Breast epithelium (tissue), 4 donors: ENCODE measurements at regions not wholly inside any gene's neighbourhood (a gene's known extent, or its start where the extent isn't known, plus 50 kb on each side); places are given as distances from the start of the nearest gene placed in this dataset.

Experiments
- DNase-seq, 2 donors: peaks; one replicate each; pipeline ENCODE4 v3.0.0-alpha.2; 2019; ENCODE audit warnings: low spot score in 2 of 2
- H3K27ac ChIP-seq, 2 donors: fragments of 200-600 bp; sonication (generic) in 1 of 2; one replicate each; pipeline ENCODE4 v1.5.1; 2016 to 2019; ENCODE audit warnings: mild to moderate bottlenecking in 1 of 2
- H3K27me3 ChIP-seq, 2 donors: fragments of 200-600 bp; sonication (generic) in 1 of 2; one replicate each; pipeline versions ENCODE4 v1.5.1 to v1.6.0; 2017 to 2019; ENCODE audit warnings: control low read depth in 1 of 2, mild to moderate bottlenecking in 1 of 2
- H3K36me3 ChIP-seq: fragments of 200-600 bp; one replicate; pipeline ENCODE4 v1.5.1; 2019
- H3K4me1 ChIP-seq, 2 donors: fragments of 200-600 bp; sonication (generic); one replicate each; pipeline ENCODE4 v1.5.1; 2016 to 2019; ENCODE audit warnings: control low read depth in 1 of 2
- H3K4me3 ChIP-seq, 3 donors: fragments of 200-600 bp; sonication (generic); 1 replicate in 2 of 3; 2 replicates in 1 of 3; pipeline ENCODE4 v1.5.1; 2016 to 2019; ENCODE audit warnings: mild to moderate bottlenecking in 3 of 3, moderate library complexity in 2 of 3
- H3K9me3 ChIP-seq, 2 donors: fragments of 200-600 bp; sonication (generic) in 1 of 2; one replicate each; pipeline ENCODE4 v1.5.1; 2016 to 2019; ENCODE audit warnings: control low read depth in 1 of 2
- POLR2A ChIP-seq: fragments of 450-650 bp; IDR thresholded peaks from one replicate; pipeline ENCODE4 v1.6.1; 2016; ENCODE audit warnings: antibody characterized with exemption, mild to moderate bottlenecking, moderate library complexity
- POLR2AphosphoS5 ChIP-seq, 3 donors: sonication (generic); formaldehyde crosslinking; IDR thresholded peaks; one replicate each; pipeline ENCODE4 v1.6.1; 2017; ENCODE audit warnings: antibody characterized with exemption in 3 of 3
- intact Hi-C: fragments of 100-400 bp; cut with DNase I; formaldehyde crosslinking; loops from one replicate; pipeline ENCODE4 v1.15.1; 2023; ENCODE audit warnings: low total_unique reads
- TF ChIP-seq, protein P1 (sequence below), 3 donors: fragments of 450-650 bp; IDR thresholded peaks; one replicate each; pipeline ENCODE4 v1.5.1; 2016 to 2017; ENCODE audit warnings: antibody characterized with exemption in 3 of 3, mild to moderate bottlenecking in 3 of 3, moderate library complexity in 3 of 3

DNA sequence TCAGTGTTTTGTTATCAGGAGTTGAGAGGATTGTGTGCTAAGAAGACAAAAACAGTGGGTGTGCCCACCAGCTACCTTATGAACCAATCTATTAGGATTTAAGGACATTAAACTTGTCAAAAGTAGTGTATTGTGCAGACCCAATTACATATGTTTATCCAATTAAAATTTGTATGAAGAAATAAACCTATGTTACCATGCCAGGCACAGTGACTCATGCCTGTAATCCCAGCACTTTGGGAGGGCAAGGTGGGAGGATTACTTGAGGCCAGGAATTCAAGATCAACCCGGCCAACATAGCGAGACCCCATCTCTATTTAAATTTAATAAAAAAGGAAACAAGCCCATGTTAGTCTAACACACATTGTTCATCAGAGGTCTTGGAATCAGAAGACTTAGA, 162.2 kb downstream of the IRS1 start:
- Histone ChIP-seq H3K27ac (no peak overlapping the region), H3K4me1 (no peaks in the 10 kb centered on the region), H3K36me3 (no peaks in the 10 kb centered on the region), H3K9me3 (peaks cover 4 to 5% of the 10 kb centered on the region in 2 donors), H3K27me3 (no peaks in the 10 kb centered on the region), H3K4me3 (no peak overlapping the region)
- TF ChIP-seq POLR2AphosphoS5 (IDR thresholded peaks at IDR 0.05): no peak
- intact Hi-C loops: no loop called here
- DNase-seq: no peak

DNA sequence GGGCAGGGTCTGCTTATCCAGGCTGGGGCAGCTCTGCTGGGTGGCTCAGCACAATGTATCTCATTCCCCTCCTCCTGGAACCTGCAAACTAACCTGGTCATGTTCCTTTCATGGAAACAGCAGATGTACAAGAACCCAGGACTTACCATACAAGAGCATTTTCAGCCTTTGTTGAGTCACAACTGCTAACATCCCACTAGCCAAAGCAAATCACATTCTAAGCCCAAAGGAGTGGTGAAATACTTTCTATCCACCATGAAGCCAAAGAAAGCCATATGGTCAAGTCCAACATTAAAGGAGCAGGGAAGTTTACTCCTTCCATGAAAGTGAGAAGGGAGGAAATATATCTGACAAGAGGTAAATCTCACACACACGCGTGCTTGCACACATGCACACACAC, 163.0 kb downstream of the IRS1 start:
- Histone ChIP-seq H3K4me1 (no peaks in the 10 kb centered on the region), H3K27me3 (no peaks in the 10 kb centered on the region), H3K36me3 (no peaks in the 10 kb centered on the region), H3K27ac (no peak overlapping the region), H3K9me3 (peaks cover 4 to 5% of the 10 kb centered on the region in 2 donors), H3K4me3 (no peak overlapping the region)
- no peak for TF ChIP-seq POLR2A
- no peak for TF ChIP-seq POLR2AphosphoS5 (IDR thresholded peaks at IDR 0.05)
- TF ChIP-seq, protein P1, sequence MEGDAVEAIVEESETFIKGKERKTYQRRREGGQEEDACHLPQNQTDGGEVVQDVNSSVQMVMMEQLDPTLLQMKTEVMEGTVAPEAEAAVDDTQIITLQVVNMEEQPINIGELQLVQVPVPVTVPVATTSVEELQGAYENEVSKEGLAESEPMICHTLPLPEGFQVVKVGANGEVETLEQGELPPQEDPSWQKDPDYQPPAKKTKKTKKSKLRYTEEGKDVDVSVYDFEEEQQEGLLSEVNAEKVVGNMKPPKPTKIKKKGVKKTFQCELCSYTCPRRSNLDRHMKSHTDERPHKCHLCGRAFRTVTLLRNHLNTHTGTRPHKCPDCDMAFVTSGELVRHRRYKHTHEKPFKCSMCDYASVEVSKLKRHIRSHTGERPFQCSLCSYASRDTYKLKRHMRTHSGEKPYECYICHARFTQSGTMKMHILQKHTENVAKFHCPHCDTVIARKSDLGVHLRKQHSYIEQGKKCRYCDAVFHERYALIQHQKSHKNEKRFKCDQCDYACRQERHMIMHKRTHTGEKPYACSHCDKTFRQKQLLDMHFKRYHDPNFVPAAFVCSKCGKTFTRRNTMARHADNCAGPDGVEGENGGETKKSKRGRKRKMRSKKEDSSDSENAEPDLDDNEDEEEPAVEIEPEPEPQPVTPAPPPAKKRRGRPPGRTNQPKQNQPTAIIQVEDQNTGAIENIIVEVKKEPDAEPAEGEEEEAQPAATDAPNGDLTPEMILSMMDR (IDR thresholded peaks at IDR 0.05): no peak
- intact Hi-C loops: no loop called here
- no peak for DNase-seq

DNA sequence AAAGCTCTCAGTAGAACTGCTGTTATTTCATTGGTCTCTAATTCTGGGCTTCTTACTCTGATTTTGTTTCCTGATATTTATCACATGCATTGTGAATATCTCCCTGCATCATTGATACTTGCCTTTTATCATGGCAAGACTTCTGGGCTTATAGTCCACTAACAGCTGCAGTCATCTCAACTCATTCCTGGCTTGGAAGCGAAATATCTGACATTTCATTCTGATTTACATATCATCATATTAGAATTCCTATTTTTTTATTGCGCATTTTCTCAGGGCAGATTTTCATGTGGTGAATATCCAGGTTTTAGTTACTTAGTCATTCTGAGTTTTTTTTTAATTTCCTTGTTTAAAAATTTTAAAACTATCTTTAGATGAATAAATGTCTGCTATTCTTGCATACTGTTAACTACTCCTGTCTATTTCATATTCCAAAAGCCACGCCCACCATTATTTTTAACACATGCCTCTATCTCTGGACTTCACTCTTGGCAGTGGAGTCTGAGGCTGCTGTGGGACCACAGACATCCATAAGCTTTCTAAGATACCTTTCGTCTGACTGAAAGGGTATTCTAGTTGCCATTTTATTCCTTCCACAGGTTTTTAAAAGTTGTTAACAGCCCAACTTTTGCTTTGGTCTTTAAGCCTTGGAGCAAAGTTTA, 164.5 kb downstream of the IRS1 start:
- no peak for DNase-seq
- no peaks in the 10 kb centered on the region for H3K9me3 ChIP-seq
- intact Hi-C loops: loop anchor here (5.0 kb wide), 1 partner anchor 303 kb away; no protein-coding TSS in a partner anchor
- no peak overlapping the region for H3K27ac ChIP-seq
- H3K36me3 ChIP-seq: no peaks in the 10 kb centered on the region
- H3K4me1 ChIP-seq: no peaks in the 10 kb centered on the region
- H3K4me3 ChIP-seq: no peak overlapping the region
- H3K27me3 ChIP-seq: no peaks in the 10 kb centered on the region
- TF ChIP-seq POLR2A: no peak
- TF ChIP-seq, protein P1 (IDR thresholded peaks at IDR 0.05): no peak
- TF ChIP-seq POLR2AphosphoS5 (IDR thresholded peaks at IDR 0.05): no peak

GRCh38 chr2:226631671-226632070, 167.9 kb downstream of the IRS1 start:
- Histone ChIP-seq H3K4me1 (no peaks in the 10 kb centered on the region), H3K27me3 (no peaks in the 10 kb centered on the region), H3K36me3 (no peaks in the 10 kb centered on the region), H3K4me3 (no peak overlapping the region), H3K27ac (peak overlapping the region in 1 of 2 donors; percentile 31), H3K9me3 (no peaks in the 10 kb centered on the region)
- DNase-seq: no peak
- TF ChIP-seq POLR2AphosphoS5 (IDR thresholded peaks at IDR 0.05): peak in 1 of 3 donors; percentile 28
- TF ChIP-seq, protein P1 (IDR thresholded peaks at IDR 0.05): no peak
- intact Hi-C loops: loop anchor here (5.0 kb wide), 1 partner anchor 299 kb away; no protein-coding TSS in a partner anchor

DNA sequence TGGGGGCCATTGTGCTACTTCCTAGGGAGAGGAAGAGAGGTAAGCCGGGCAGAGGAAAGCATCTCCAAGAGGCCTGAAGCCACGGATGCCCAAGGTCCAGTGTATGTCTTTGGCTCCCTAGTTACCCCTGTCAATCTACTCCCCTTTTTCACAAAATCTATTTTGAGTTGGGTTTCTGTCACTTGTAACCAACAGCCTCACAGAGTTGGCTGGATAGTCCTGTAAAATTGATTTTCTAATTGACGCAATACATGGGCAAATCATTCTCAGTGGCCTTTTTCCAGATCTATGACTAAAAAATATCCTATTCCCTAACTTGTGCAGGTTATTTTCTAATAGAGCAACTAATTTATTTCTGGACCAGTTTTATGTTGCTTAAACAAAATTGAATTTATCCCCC, 168.4 kb downstream of the IRS1 start:
- no peaks in the 10 kb centered on the region for H3K36me3 ChIP-seq
- H3K27me3 ChIP-seq: no peaks in the 10 kb centered on the region
- H3K9me3 ChIP-seq: no peaks in the 10 kb centered on the region
- H3K27ac ChIP-seq: no peak overlapping the region
- DNase-seq: no peak
- intact Hi-C loops: loop anchor here (5.0 kb wide), 1 partner anchor 299 kb away; no protein-coding TSS in a partner anchor
- no peak overlapping the region for H3K4me3 ChIP-seq
- TF ChIP-seq POLR2A: no peak
- TF ChIP-seq, protein P1 (IDR thresholded peaks at IDR 0.05): no peak
- TF ChIP-seq POLR2AphosphoS5 (IDR thresholded peaks at IDR 0.05): no peak
- H3K4me1 ChIP-seq: no peaks in the 10 kb centered on the region
